NCI-H69 (cell line): ENCODE measurements at regions not wholly inside any gene's neighbourhood (a gene's known extent, or its start where the extent isn't known, plus 50 kb on each side); places are given as distances from the start of the nearest gene placed in this dataset.

ENCODE experiments used
- DNase-seq: peaks from one replicate; lab custom pipeline; 2025; lab: John Stamatoyannopoulos, UW

DNA sequence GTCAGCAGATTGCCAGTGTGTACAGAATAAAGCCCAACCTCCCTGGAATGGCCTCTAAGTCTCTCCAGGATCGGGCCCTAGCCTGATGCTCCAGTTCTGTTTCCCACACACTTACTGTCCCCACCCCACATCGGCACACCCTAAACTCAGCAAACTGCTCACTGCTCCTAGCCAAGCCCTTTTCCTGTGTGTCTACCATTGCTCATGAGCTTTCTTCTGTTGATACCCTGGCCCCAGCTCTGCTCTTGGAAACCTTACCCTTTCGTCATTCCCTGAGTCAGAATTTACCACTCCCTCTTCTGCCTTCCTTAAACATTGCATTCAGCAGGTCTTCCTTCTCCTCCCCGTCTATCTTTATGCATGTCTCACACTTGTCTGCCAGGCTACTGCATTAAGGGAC lies 158.9 kb downstream of the TMX1 start:
- DNase-seq, result peak; percentile 27

- DNase-seq, result no peak
Measured at GRCh38 chr14:51400139-51400538, 160.1 kb downstream of the TMX1 start.

- DNase-seq, result no peak
Measured at GRCh38 chr14:51401272-51401671, 161.2 kb downstream of the TMX1 start.

DNA sequence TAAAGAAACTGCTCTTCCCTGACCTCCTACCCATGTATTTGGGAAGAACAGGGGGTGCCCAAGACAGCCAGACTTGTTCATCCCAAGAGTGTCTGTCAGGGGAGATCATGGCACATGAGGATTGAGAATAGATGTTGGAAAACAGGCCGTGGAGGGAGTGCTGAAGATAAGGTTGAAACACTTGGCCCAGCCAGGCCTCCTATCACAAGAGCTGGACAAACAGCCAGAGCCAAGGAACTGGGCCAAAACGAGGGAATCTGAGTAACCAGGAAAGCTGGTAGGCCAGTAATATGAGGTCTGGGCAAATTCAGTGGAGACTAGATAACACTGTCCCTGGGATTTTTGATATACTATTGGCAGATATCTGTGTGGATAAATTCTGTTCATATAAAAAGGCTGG lies 161.7 kb downstream of the TMX1 start:
- DNase-seq, result no peak

DNA sequence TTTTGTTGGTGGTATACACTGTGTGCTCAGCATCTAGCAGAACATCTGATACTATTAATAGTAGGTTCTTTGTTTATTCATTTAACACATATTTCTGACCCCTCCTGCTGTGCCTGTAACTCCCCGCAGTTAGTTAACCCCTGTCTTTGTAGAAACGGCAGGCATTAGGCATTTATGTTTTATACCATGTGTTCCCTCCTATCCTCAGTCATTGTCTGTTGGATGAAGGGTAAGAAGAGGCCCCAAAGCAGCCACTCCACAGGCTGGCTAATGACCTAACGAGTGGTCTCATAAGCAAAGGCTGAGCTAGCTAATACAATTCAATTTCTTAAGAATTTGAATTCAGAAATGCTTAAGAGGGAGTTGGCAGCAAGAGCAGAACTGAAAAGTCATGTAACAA lies 170.8 kb downstream of the TMX1 start:
- peak; percentile 72 for DNase-seq

- DNase-seq, result peak; percentile 27
Measured at GRCh38 chr14:51419685-51420084, 179.6 kb downstream of the TMX1 start.

DNA sequence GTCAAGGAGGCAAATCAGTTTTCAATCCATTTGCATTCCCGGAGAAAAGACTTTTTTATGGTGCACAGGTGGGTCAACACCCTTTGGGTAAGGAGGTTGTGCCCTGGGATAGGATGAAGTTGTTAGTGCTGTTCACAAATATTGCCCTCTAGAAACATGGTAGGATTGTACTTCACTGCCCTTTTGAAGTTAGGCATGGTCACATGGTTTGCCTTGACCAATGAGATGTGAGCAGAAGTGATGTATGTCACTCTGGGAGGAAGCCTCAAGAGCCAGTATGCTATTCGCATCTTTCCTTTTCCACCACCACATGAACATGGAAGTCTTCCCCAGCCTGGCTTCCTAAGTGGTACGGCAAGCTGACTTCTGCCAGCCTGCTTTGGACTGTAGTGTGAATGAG lies 182.7 kb downstream of the TMX1 start:
- no peak for DNase-seq

DNA sequence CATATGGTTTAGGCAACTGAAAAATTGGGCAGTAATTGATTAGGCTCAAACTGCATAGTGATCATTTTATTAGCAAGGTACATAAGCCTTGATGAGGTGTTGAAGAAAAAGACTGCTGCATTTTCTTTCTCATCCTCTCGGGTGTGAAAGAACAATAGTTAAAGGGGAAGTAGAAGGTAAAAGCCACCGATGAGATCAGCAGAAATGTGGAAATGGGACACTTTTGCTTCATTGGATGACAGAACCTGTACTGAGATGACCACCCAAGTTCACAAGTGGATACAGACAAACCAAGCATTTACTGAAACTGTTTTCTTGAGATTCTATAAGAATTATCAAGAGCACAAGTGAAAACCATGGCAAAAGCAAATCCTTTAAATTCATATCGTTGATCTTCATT lies 184.0 kb downstream of the TMX1 start:
- DNase-seq, result no peak

DNA sequence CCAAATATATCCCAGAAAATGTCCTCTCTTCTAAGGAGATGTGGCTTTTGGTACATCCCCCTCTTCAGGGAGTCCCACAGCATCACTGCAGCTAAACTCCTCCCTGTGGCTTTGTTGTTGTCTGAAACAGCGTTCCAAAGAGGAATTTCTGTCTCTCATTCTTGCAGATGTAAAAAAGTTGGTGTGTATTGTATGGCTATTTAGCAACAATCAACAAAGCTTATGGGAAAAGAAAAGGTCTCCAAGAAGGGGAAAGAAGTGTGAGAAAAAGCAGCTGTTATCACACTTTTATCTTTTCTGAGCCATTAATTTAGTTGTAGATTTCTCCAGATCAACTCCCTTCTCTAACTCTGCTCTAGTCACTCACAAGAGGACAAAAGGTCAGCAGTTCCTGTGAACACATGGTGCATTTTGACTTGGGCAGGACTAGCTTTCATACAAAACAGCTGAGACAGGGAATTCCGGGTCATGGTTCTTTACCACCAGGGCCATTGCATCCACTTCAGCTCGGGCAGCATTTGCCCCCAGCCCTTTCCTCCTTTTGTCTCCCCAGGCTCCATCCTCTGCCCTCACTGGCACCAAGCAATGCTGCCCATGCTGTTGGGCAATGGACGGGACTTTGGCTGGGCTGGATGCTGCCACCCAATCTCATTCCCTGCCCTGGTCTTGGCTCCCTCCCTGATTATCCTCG lies 184.7 kb downstream of the TMX1 start:
- DNase-seq, result no peak

- peak; percentile 29 for DNase-seq
Measured at GRCh38 chr14:51428981-51429380, 188.9 kb downstream of the TMX1 start.

DNA sequence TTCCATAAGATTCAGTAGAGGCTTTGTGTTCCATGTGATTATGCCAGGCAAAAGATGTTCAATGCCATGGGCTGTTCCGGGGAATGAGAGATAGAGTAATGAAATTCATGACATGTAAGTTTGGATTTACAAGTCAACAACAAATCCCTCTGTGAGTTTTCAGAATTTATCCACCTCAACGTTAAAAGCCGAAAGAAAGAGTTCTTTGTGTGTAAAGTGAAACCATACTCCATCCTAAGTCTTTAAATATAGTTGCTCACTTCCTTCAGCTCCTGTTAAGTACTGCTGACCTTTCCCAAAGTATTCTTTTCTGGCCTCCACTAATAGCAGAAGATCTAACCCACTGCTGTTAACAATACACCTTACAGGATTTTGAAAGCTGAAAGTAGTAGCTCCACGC lies 190.0 kb downstream of the TMX1 start:
- no peak for DNase-seq

- DNase-seq, result peak; percentile 66
Measured at GRCh38 chr14:51430633-51431032, 190.6 kb downstream of the TMX1 start.

- no peak for DNase-seq
Measured at GRCh38 chr14:51431033-51431709, 191.1 kb downstream of the TMX1 start.

DNA sequence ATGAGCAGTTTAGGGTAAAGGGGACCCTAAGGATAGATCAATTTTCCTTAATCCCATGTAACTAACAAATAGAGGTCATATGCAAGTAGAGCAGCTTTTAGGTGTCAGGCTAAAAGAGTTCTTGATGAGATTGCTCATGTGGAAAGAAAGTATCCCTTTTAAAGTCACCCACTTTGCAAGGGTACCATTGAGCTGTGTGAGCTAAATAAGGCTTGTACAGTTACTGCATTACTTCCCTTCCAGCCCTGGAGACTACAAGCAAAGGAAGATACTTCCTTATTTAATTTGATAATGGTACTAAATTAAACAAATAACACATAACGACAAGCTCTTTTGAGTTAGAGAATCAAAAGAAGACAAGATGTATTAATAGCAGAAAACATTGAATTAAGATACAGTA lies 191.7 kb downstream of the TMX1 start:
- no peak for DNase-seq

GRCh38 chr14:51432302-51432948 lies 192.4 kb downstream of the TMX1 start:
- DNase-seq, result peak; percentile 51

DNA sequence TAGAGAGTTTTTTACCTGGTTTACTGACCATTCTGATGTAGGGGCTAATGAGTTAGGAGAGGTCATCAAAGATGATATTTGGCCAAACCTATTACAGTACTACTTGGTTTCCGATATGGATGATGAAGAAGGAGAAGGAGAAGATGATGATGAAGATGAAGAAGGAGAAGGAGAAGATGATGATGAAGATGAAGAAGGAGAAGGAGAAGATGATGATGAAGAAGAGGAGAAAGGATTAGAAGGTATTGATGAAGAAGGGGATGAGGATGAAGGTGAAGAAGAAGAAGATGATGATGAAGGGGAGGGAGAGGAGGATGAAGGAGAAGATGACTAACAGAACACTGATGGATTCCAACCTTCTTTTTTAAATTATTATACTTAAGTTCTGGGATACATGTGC lies 196.6 kb downstream of the TMX1 start:
- no peak for DNase-seq

- peak; percentile 22 for DNase-seq
Measured at GRCh38 chr14:51439896-51440295, 199.8 kb downstream of the TMX1 start.

- DNase-seq, result peak; percentile 26
Measured at GRCh38 chr14:51441001-51441400, 201.0 kb downstream of the TMX1 start.

- DNase-seq, result no peak
Measured at GRCh38 chr14:51442513-51443175, 202.6 kb downstream of the TMX1 start.

GRCh38 chr14:51443195-51444018 lies 203.4 kb downstream of the TMX1 start:
- DNase-seq, result no peak

- no peak for DNase-seq
Measured at GRCh38 chr14:51444353-51445000, 204.4 kb downstream of the TMX1 start.
